Progenitor cell of endocrine pancreas (in vitro differentiated cells): ENCODE measurements at regions not wholly inside any gene's neighbourhood (a gene's known extent, or its start where the extent isn't known, plus 50 kb on each side); places are given as distances from the start of the nearest gene placed in this dataset.
"Not testable (repeated sequence)": the region's sequence is repeated elsewhere in the genome, so short reads cannot be mapped to it uniquely, and the experiment has no call there.

Experiments used
- DNase-seq: peaks from one replicate; pipeline ENCODE4 v3.0.0; 2021; ENCODE audit warnings: low spot score; ENCODE audit not compliant: unreplicated experiment
- H3K27ac Mint-ChIP-seq: 2 replicates; pipeline ENCODE4 v1.8.0; 2021; ENCODE audit warnings: mild to moderate bottlenecking, moderate library complexity, mixed read lengths
- H3K27me3 Mint-ChIP-seq: 2 replicates; pipeline ENCODE4 v1.8.0; 2021; ENCODE audit warnings: mixed read lengths
- H3K36me3 Mint-ChIP-seq: 2 replicates; pipeline ENCODE4 v1.8.0; 2022; ENCODE audit warnings: mixed read lengths; ENCODE audit not compliant: insufficient read depth
- H3K4me1 Mint-ChIP-seq: 2 replicates; pipeline ENCODE4 v1.8.0; 2021; ENCODE audit warnings: low read depth, mixed read lengths
- H3K4me3 Mint-ChIP-seq: 2 replicates; pipeline ENCODE4 v1.8.0; 2021; ENCODE audit warnings: low read depth, mild to moderate bottlenecking, moderate library complexity, mixed read lengths
- H3K9me3 Mint-ChIP-seq: 2 replicates; pipeline ENCODE4 v1.8.0; 2021; ENCODE audit warnings: low read depth, mixed read lengths
- CTCF ChIP-seq: fragments of 200-600 bp; sonication (generic); IDR thresholded peaks from one replicate; pipeline ENCODE4 v1.5.0; 2021; ENCODE audit warnings: antibody characterized with exemption, mild to moderate bottlenecking; ENCODE audit not compliant: unreplicated experiment

GRCh38 chr9:82135106-82135505 is 146.5 kb downstream of the SPATA31D1 start:
- no peak for TF ChIP-seq CTCF
- DNase-seq, result no peak
- peaks cover 2% of the 10 kb centered on the region for H3K36me3 Mint-ChIP-seq
- no peaks in the 10 kb centered on the region for H3K27me3 Mint-ChIP-seq
- no peak overlapping the region for H3K27ac Mint-ChIP-seq
- H3K9me3 Mint-ChIP-seq, result peaks cover 11% of the 10 kb centered on the region
- no peak overlapping the region for H3K4me3 Mint-ChIP-seq
- H3K4me1 Mint-ChIP-seq, result peaks cover 6% of the 10 kb centered on the region

GRCh38 chr9:82138081-82138480 is 149.5 kb downstream of the SPATA31D1 start:
- H3K27me3 Mint-ChIP-seq, H3K4me3 Mint-ChIP-seq, H3K36me3 Mint-ChIP-seq, H3K27ac Mint-ChIP-seq, H3K4me1 Mint-ChIP-seq, DNase-seq: not testable (repeated sequence)
- peaks cover 11% of the 10 kb centered on the region for H3K9me3 Mint-ChIP-seq

GRCh38 chr9:82140471-82140870 is 151.9 kb downstream of the SPATA31D1 start:
- Mint-ChIP-seq H3K4me1 (no peaks in the 10 kb centered on the region), H3K4me3 (no peak overlapping the region), H3K9me3 (peaks cover 11% of the 10 kb centered on the region), H3K36me3 (peaks cover 2% of the 10 kb centered on the region), H3K27ac (no peak overlapping the region), H3K27me3 (no peaks in the 10 kb centered on the region)
- no peak for DNase-seq
- TF ChIP-seq CTCF, result no peak

- Mint-ChIP-seq H3K36me3 (no peaks in the 10 kb centered on the region), H3K27ac (no peak overlapping the region), H3K4me3 (no peak overlapping the region), H3K4me1 (peaks cover 17% of the 10 kb centered on the region), H3K9me3 (no peaks in the 10 kb centered on the region), H3K27me3 (no peaks in the 10 kb centered on the region)
- TF ChIP-seq CTCF, result no peak
- no peak for DNase-seq
Observed at GRCh38 chr9:82144803-82145202, 156.2 kb downstream of the SPATA31D1 start.

- H3K27me3 Mint-ChIP-seq, result no peaks in the 10 kb centered on the region
- peaks cover 17% of the 10 kb centered on the region for H3K4me1 Mint-ChIP-seq
- no peak overlapping the region for H3K4me3 Mint-ChIP-seq
- no peaks in the 10 kb centered on the region for H3K36me3 Mint-ChIP-seq
- TF ChIP-seq CTCF, result no peak
- H3K27ac Mint-ChIP-seq, result no peak overlapping the region
- no peaks in the 10 kb centered on the region for H3K9me3 Mint-ChIP-seq
- no peak for DNase-seq
Observed at GRCh38 chr9:82146677-82147076, 158.1 kb downstream of the SPATA31D1 start.

- no peak for DNase-seq
- TF ChIP-seq CTCF, result no peak
- H3K9me3 Mint-ChIP-seq, result no peaks in the 10 kb centered on the region
- no peaks in the 10 kb centered on the region for H3K36me3 Mint-ChIP-seq
- no peak overlapping the region for H3K27ac Mint-ChIP-seq
- H3K4me1 Mint-ChIP-seq, result peaks cover 17% of the 10 kb centered on the region
- no peak overlapping the region for H3K4me3 Mint-ChIP-seq
- no peaks in the 10 kb centered on the region for H3K27me3 Mint-ChIP-seq
Observed at GRCh38 chr9:82147798-82148425, 159.3 kb downstream of the SPATA31D1 start.
